ENCODE measurements at regions not wholly inside any gene's neighbourhood (a gene's known extent, or its start where the extent isn't known, plus 50 kb on each side); places are given as distances from the start of the nearest gene placed in this dataset.
A peak's percentile ranks its signal among the peaks of the same experiment; 100 is the strongest.
"Not testable (repeated sequence)": the region's sequence is repeated elsewhere in the genome, so short reads cannot be mapped to it uniquely, and the experiment has no call there.

DNA sequence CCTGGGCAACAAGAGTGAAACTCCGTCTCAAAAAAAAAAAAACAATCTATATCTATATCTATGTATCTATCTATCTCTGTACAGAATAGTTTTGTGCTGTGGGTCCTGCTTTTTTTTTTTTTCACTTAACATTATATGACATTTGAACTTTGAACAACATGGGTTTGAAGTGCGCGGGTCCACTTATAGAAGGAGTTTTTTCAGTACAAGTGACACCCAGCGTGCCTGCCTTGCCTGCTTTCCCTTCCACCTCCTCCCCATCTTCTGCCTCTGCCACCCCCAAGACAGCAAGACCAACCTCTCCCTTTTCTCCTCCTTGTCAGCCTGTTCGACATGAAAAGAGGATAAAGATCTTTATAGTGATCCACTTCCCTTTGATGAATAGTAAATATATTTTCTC lies 102.2 kb upstream of the KCNG1 start:
- Histone ChIP-seq H3K4me1 (ENCODE audit: insufficient read depth, low read length) (peaks cover 71% of the 10 kb centered on the region), H3K4me3 (ENCODE audit: low read length) (no peak overlapping the region), H3K9ac (ENCODE audit: low read length) (no peak overlapping the region), H3K27ac (ENCODE audit: low read length) (no peak overlapping the region), H3K9me3 (ENCODE audit: low read length) (no peaks in the 10 kb centered on the region), H3K9me2 (replicated peaks; ENCODE audit: low read length) (no peaks in the 10 kb centered on the region), H4K20me1 (ENCODE audit: low read length) (no peaks in the 10 kb centered on the region), H3F3A (ENCODE audit: low read length, unreplicated experiment) (no peaks in the 10 kb centered on the region), H3K36me3 (ENCODE audit: low read depth, low read length) (no peaks in the 10 kb centered on the region), H2AFZ (ENCODE audit: low read length) (0 out of 2 replicates have a peak overlapping the region, but pooled peaks have one; percentile 10), H3K79me2 (ENCODE audit: low read length) (no peaks in the 10 kb centered on the region), H3K4me2 (ENCODE audit: low read length) (no peak overlapping the region), H3K27me3 (ENCODE audit: low read length) (no peaks in the 10 kb centered on the region)
- no peak for DNase-seq
- POLR2A ChIA-PET (ENCODE audit: unreplicated experiment), result no interaction called here
- no peak for ATAC-seq
- TF ChIP-seq EZH2 (IDR thresholded peaks at IDR 0.05; ENCODE audit: low read length, unreplicated experiment), result no peak
- TF ChIP-seq, protein P1, sequence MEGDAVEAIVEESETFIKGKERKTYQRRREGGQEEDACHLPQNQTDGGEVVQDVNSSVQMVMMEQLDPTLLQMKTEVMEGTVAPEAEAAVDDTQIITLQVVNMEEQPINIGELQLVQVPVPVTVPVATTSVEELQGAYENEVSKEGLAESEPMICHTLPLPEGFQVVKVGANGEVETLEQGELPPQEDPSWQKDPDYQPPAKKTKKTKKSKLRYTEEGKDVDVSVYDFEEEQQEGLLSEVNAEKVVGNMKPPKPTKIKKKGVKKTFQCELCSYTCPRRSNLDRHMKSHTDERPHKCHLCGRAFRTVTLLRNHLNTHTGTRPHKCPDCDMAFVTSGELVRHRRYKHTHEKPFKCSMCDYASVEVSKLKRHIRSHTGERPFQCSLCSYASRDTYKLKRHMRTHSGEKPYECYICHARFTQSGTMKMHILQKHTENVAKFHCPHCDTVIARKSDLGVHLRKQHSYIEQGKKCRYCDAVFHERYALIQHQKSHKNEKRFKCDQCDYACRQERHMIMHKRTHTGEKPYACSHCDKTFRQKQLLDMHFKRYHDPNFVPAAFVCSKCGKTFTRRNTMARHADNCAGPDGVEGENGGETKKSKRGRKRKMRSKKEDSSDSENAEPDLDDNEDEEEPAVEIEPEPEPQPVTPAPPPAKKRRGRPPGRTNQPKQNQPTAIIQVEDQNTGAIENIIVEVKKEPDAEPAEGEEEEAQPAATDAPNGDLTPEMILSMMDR (conservative IDR thresholded peaks at IDR 0.05; ENCODE audit: low read depth, low read length), result no peak
- no peak for TF ChIP-seq EZH2phosphoT487 (IDR thresholded peaks at IDR 0.05; ENCODE audit: borderline replicate concordance, low read length)
- intact Hi-C loops (cut with micrococcal nuclease), result loop anchor here (10.0 kb wide), 1 partner anchor 100 kb away; the partner anchor contains the start of gene KCNG1
- BruUV-seq (replicated peaks), result no TSS peak
- CTCF ChIA-PET, result no interaction called here

DNA sequence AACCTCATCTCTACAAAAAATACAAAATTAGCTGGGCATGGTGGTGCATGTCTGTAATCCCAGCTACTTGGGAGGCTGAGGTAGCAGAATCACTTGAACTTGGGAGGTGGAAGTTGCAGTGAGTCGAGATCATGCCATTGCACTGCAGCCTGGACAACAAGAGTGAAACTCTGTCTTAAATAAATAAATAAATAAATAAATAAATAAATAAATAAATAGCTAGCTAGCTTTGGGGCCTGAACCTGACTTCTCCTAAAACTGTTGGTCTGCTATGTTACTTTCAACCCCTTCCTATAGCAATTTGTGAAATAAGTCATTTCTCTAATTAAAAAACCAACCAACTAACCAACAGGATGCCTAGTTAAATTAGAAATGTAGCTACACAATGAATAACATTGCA lies 101.0 kb upstream of the KCNG1 start:
- H2AFZ ChIP-seq (ENCODE audit: low read length); H3K4me2 ChIP-seq (ENCODE audit: low read length); H3K9ac ChIP-seq (ENCODE audit: low read length); H3K36me3 ChIP-seq (ENCODE audit: low read depth, low read length); ATAC-seq; POLR2A ChIA-PET (ENCODE audit: unreplicated experiment); H3F3A ChIP-seq (ENCODE audit: low read length, unreplicated experiment); H3K27ac ChIP-seq (ENCODE audit: low read length); DNase-seq; H3K4me3 ChIP-seq (ENCODE audit: low read length); BruUV-seq (replicated peaks); H3K79me2 ChIP-seq (ENCODE audit: low read length); H3K9me2 ChIP-seq (replicated peaks; ENCODE audit: low read length); H4K20me1 ChIP-seq (ENCODE audit: low read length); H3K9me3 ChIP-seq (ENCODE audit: low read length); H3K27me3 ChIP-seq (ENCODE audit: low read length): not testable (repeated sequence)
- intact Hi-C loops (cut with micrococcal nuclease), result loop anchor here (10.0 kb wide), 1 partner anchor 99 kb away; the partner anchor contains the start of gene KCNG1
- CTCF ChIA-PET, result interaction anchor here (0.6 kb wide), 1 partner anchor 90 kb away, joined by 3 read pairs; no protein-coding TSS in a partner anchor
- H3K4me1 ChIP-seq (ENCODE audit: insufficient read depth, low read length), result peaks cover 66% of the 10 kb centered on the region

DNA sequence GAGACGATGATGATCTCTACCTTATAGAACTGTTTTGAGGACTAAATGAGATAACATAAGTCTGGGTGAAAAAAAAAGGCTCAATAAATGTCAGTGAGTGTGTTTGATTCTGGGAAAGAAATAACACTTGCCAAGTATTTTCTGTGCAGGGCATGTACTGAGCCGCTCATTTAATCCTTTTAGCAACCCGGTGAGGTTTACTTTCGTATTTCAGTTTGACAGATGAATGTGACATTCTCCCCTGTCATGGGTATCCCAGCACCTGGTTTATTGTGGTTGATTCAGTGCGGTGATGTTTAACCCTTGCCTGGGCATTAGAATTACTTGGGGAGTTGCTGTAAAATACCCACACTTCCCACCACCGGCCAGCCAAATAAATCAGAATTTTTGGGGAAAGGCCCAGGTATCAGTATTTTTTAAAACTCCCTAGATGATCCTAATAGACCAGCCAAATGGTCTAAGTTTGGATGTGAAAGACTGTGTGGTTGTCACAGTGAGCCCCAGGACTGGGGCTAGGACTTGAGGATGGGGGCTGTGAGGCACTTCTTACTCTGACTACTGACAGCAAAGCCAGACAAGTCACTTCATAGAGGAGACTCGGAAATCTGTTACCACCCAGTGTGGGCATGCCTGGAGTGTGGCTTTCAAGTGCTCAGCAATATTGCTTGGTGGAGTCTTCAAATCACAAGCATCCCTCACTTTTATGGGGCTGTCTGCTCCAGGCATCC lies 100.2 kb upstream of the KCNG1 start:
- 0 out of 2 replicates have a peak, but pooled peaks have one; percentile 5 for ATAC-seq
- H3K27me3 ChIP-seq (ENCODE audit: low read length), result no peaks in the 10 kb centered on the region

More for the DNA sequence above, 100.2 kb upstream of the KCNG1 start:
- no peak overlapping the region for H3K27ac ChIP-seq (ENCODE audit: low read length)
- H3K9me3 ChIP-seq (ENCODE audit: low read length), result no peaks in the 10 kb centered on the region
- intact Hi-C loops (cut with micrococcal nuclease), result loop anchor here (10.0 kb wide), 1 partner anchor 98 kb away; the partner anchor contains the start of gene KCNG1
- H3K9me2 ChIP-seq (replicated peaks; ENCODE audit: low read length), result no peaks in the 10 kb centered on the region
- no peaks in the 10 kb centered on the region for H3K79me2 ChIP-seq (ENCODE audit: low read length)
- peak overlapping the region; percentile 38 for H3K4me2 ChIP-seq (ENCODE audit: low read length)
- BruUV-seq (replicated peaks), result no TSS peak
- no peaks in the 10 kb centered on the region for H3K36me3 ChIP-seq (ENCODE audit: low read depth, low read length)
- H3K4me3 ChIP-seq (ENCODE audit: low read length), result no peak overlapping the region
- POLR2A ChIA-PET (ENCODE audit: unreplicated experiment), result no interaction called here
- H3K4me1 ChIP-seq (ENCODE audit: insufficient read depth, low read length), result peaks cover 58% of the 10 kb centered on the region
- no peak for TF ChIP-seq EZH2 (IDR thresholded peaks at IDR 0.05; ENCODE audit: low read length, unreplicated experiment)
- peak; percentile 38 for DNase-seq
- no peaks in the 10 kb centered on the region for H4K20me1 ChIP-seq (ENCODE audit: low read length)
- H2AFZ ChIP-seq (ENCODE audit: low read length), result 0 out of 2 replicates have a peak overlapping the region, but pooled peaks have one; percentile 6
- CTCF ChIA-PET, result interaction anchor here (0.6 kb wide), 1 partner anchor 89 kb away, joined by 3 read pairs; no protein-coding TSS in a partner anchor
- H3K9ac ChIP-seq (ENCODE audit: low read length), result no peak overlapping the region
- H3F3A ChIP-seq (ENCODE audit: low read length, unreplicated experiment), result no peaks in the 10 kb centered on the region

Measured in PC-3 (cell line).